Activated CD4-positive, alpha-beta T cell treated with anti-CD3 and anti-CD28 coated beads, Interleukin-2, amount 10 ng/mL, durations not matched to agents 24 days and 14 days (primary cell): ENCODE measurements at regions not wholly inside any gene's neighbourhood (a gene's known extent, or its start where the extent isn't known, plus 50 kb on each side); places are given as distances from the start of the nearest gene placed in this dataset.

Source experiments
- DNase-seq: peaks from one replicate; pipeline ENCODE4 v3.0.0; 2022
- H3K27ac Mint-ChIP-seq: one replicate; pipeline ENCODE4 v1.8.0; 2022; ENCODE audit warnings: mild to moderate bottlenecking, mixed read lengths
- H3K27me3 Mint-ChIP-seq: one replicate; pipeline ENCODE4 v1.8.0; 2022; ENCODE audit warnings: mixed read lengths
- H3K36me3 Mint-ChIP-seq: one replicate; pipeline ENCODE4 v1.8.0; 2022; ENCODE audit warnings: low read depth, mild to moderate bottlenecking, mixed read lengths
- H3K4me1 Mint-ChIP-seq: one replicate; pipeline ENCODE4 v1.8.0; 2021; ENCODE audit warnings: mixed read lengths
- H3K4me3 Mint-ChIP-seq: one replicate; pipeline ENCODE4 v1.8.0; 2022; ENCODE audit warnings: mild to moderate bottlenecking, moderate library complexity, mixed read lengths
- H3K9me3 Mint-ChIP-seq: one replicate; pipeline ENCODE4 v1.8.0; 2021; ENCODE audit warnings: mixed read lengths
- intact Hi-C: fragments of 100-400 bp; cut with micrococcal nuclease; formaldehyde crosslinking; loops from one replicate; pipeline ENCODE4 v1.15.1; 2023

DNA sequence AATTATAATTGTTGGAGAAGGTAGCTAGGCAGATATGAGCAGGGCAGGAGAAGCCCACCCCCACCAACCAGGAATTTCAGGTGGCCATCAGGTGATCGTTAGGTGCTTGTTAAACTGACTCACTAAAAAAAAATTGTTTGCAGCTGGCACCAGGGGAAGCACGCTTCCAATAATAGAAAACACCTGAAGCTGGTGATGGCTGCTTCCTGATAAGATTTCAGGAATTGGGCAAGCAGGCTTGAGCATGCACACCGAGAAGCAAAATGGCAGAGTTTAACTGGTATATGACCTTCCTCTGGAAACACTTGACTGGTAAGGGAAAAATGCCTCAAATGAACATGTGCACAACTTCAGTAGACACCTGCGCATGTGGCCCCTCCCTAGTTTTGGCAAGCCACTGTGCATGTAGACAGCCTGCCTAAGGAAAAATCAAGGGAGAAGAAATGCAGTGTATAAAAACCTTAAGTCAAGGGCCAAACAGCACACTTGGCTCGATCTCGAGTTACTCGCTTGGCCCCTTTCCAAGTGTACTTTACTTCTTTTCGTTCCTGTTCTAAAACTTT lies 292.8 kb downstream of the CCDC85A start:
- intact Hi-C loops, result no loop called here
- H3K9me3 Mint-ChIP-seq, result no peaks in the 10 kb centered on the region
- no peaks in the 10 kb centered on the region for H3K36me3 Mint-ChIP-seq
- H3K4me3 Mint-ChIP-seq, result no peak overlapping the region
- H3K4me1 Mint-ChIP-seq, result no peaks in the 10 kb centered on the region
- no peak overlapping the region for H3K27ac Mint-ChIP-seq
- DNase-seq, result no peak
- no peaks in the 10 kb centered on the region for H3K27me3 Mint-ChIP-seq

GRCh38 chr2:56478027-56478426 lies 294.2 kb downstream of the CCDC85A start:
- intact Hi-C loops, result no loop called here
- H3K4me1 Mint-ChIP-seq, result no peaks in the 10 kb centered on the region
- H3K27ac Mint-ChIP-seq, result no peak overlapping the region

GRCh38 chr2:56483081-56483480 lies 299.3 kb downstream of the CCDC85A start:
- H3K9me3 Mint-ChIP-seq, result no peaks in the 10 kb centered on the region
- no peaks in the 10 kb centered on the region for H3K27me3 Mint-ChIP-seq
- H3K4me3 Mint-ChIP-seq, result no peak overlapping the region
- H3K27ac Mint-ChIP-seq, result no peak overlapping the region
- H3K36me3 Mint-ChIP-seq, result no peaks in the 10 kb centered on the region
- no peaks in the 10 kb centered on the region for H3K4me1 Mint-ChIP-seq
- intact Hi-C loops, result no loop called here
- no peak for DNase-seq

More at GRCh38 chr2:56478027-56478426, 294.2 kb downstream of the CCDC85A start:
- DNase-seq, result no peak
- H3K27me3 Mint-ChIP-seq, result no peaks in the 10 kb centered on the region
- H3K9me3 Mint-ChIP-seq, result no peaks in the 10 kb centered on the region
- no peak overlapping the region for H3K4me3 Mint-ChIP-seq
- no peaks in the 10 kb centered on the region for H3K36me3 Mint-ChIP-seq

DNA sequence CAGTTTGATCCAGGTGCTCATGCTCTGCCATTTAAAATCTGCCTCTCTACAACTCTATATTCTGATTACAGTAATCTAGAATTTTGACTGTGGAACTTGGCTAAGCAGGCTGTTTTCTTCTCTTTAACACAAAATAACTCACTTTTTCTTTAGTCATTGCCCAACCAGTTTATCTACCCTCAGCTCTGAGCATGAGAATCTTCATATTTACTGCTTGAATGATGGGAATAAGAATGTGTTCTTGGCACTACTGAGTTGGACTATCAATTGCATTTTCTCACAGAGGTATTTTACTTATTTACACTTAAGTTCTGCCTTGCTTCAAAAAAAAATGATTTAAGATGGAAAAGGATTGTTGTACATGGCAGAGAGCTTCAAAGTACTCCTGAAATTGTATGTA lies 301.1 kb downstream of the CCDC85A start:
- intact Hi-C loops, result no loop called here
- no peak overlapping the region for H3K4me3 Mint-ChIP-seq
- DNase-seq, result no peak
- H3K4me1 Mint-ChIP-seq, result no peaks in the 10 kb centered on the region
- no peaks in the 10 kb centered on the region for H3K27me3 Mint-ChIP-seq
- H3K36me3 Mint-ChIP-seq, result no peaks in the 10 kb centered on the region
- no peak overlapping the region for H3K27ac Mint-ChIP-seq
- H3K9me3 Mint-ChIP-seq, result no peaks in the 10 kb centered on the region

- H3K4me1 Mint-ChIP-seq, result no peaks in the 10 kb centered on the region
Measured at GRCh38 chr2:56500317-56500716, 316.5 kb downstream of the CCDC85A start.

GRCh38 chr2:56502616-56503015 lies 318.8 kb downstream of the CCDC85A start:
- no peak overlapping the region for H3K4me3 Mint-ChIP-seq
- H3K9me3 Mint-ChIP-seq, result no peaks in the 10 kb centered on the region
- no peaks in the 10 kb centered on the region for H3K27me3 Mint-ChIP-seq
- intact Hi-C loops, result no loop called here
- H3K36me3 Mint-ChIP-seq, result no peaks in the 10 kb centered on the region
- H3K4me1 Mint-ChIP-seq, result no peaks in the 10 kb centered on the region
- H3K27ac Mint-ChIP-seq, result no peak overlapping the region
- no peak for DNase-seq

More at GRCh38 chr2:56500317-56500716, 316.5 kb downstream of the CCDC85A start:
- no peak overlapping the region for H3K27ac Mint-ChIP-seq
- H3K36me3 Mint-ChIP-seq, result no peaks in the 10 kb centered on the region
- intact Hi-C loops, result no loop called here
- no peak for DNase-seq
- H3K27me3 Mint-ChIP-seq, result no peaks in the 10 kb centered on the region
- no peaks in the 10 kb centered on the region for H3K9me3 Mint-ChIP-seq
- no peak overlapping the region for H3K4me3 Mint-ChIP-seq

DNA sequence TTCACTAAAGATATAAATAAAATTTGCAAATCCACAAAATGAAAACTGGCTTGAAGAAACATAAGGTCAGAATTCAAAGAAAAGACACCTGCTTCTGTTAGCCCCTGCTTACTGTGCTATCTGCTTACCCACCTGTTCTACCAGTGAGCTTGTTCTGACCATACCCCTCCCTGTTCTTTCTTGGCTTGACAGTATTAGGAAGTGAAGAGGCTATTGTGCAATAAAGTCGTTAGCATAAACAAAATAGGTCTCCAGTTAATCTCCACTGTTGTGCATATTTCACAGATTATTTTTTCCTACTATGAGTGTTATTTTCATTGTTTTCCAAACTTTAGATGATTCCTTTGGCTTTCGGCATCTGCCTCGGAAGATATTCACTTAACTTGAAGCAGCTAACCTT lies 322.1 kb downstream of the CCDC85A start:
- Mint-ChIP-seq H3K4me1 (no peaks in the 10 kb centered on the region), H3K4me3 (no peak overlapping the region), H3K27ac (no peak overlapping the region), H3K9me3 (no peaks in the 10 kb centered on the region), H3K36me3 (no peaks in the 10 kb centered on the region), H3K27me3 (no peaks in the 10 kb centered on the region)
- no peak for DNase-seq
- intact Hi-C loops, result no loop called here

- intact Hi-C loops, result no loop called here
- H3K27ac Mint-ChIP-seq, result no peak overlapping the region
- no peaks in the 10 kb centered on the region for H3K9me3 Mint-ChIP-seq
- H3K36me3 Mint-ChIP-seq, result no peaks in the 10 kb centered on the region
- no peak overlapping the region for H3K4me3 Mint-ChIP-seq
- no peak for DNase-seq
- H3K27me3 Mint-ChIP-seq, result no peaks in the 10 kb centered on the region
- no peaks in the 10 kb centered on the region for H3K4me1 Mint-ChIP-seq
Measured at GRCh38 chr2:56508662-56509061, 324.9 kb downstream of the CCDC85A start.

GRCh38 chr2:56510610-56511009 lies 326.8 kb downstream of the CCDC85A start:
- Mint-ChIP-seq H3K27me3 (no peaks in the 10 kb centered on the region), H3K36me3 (no peaks in the 10 kb centered on the region), H3K4me1 (no peaks in the 10 kb centered on the region), H3K27ac (no peak overlapping the region), H3K9me3 (no peaks in the 10 kb centered on the region), H3K4me3 (no peak overlapping the region)
- DNase-seq, result no peak
- intact Hi-C loops, result no loop called here

DNA sequence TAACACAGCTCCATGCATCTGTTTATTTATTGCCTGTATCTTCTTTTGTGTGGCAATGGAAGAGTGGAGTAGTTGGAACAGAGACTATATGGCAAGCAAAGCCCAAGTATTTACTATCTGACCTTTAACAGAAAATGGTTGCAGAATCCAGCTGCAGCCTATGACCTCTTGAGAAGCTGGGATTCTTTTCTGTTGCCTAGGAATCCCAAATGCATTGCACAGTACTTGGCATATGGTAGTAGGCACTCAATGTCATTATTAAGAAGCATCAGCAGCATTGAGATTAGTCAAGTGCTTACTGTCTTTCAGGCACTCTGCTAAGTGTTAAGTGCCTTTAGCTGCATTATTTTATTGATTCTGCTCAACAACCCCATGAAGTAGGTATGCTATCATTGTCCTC lies 331.6 kb downstream of the CCDC85A start:
- H3K4me3 Mint-ChIP-seq, result no peak overlapping the region
- no peaks in the 10 kb centered on the region for H3K36me3 Mint-ChIP-seq
- no peaks in the 10 kb centered on the region for H3K27me3 Mint-ChIP-seq
- H3K4me1 Mint-ChIP-seq, result no peaks in the 10 kb centered on the region
- H3K9me3 Mint-ChIP-seq, result no peaks in the 10 kb centered on the region
- intact Hi-C loops, result no loop called here
- H3K27ac Mint-ChIP-seq, result no peak overlapping the region
- DNase-seq, result no peak

DNA sequence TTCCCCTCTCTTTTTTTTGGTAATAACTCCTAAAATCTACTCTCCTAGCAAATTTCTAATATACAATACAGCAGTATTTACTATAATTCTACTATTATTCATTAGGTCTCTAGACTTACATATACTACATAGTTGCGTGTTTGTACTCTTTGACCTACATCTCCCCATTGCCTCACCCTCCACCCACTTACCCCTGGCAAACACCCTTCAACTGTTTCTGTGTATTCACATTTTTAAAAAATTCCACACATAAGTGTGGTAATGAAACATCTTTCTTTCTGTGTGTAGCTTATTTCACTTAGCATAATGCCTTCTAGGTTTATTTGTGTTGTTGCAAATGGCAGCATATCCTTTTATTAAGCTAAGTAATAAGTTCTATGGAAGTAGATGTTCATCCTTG lies 336.0 kb downstream of the CCDC85A start:
- Mint-ChIP-seq H3K9me3 (no peaks in the 10 kb centered on the region), H3K27me3 (no peaks in the 10 kb centered on the region), H3K36me3 (no peaks in the 10 kb centered on the region), H3K27ac (no peak overlapping the region), H3K4me1 (no peaks in the 10 kb centered on the region), H3K4me3 (no peak overlapping the region)
- no peak for DNase-seq
- intact Hi-C loops, result no loop called here

- Mint-ChIP-seq H3K9me3 (no peaks in the 10 kb centered on the region), H3K4me3 (no peak overlapping the region)
Measured at GRCh38 chr2:56522605-56523089, 338.9 kb downstream of the CCDC85A start.

GRCh38 chr2:56523816-56524215 lies 340.0 kb downstream of the CCDC85A start:
- Mint-ChIP-seq H3K27me3 (no peaks in the 10 kb centered on the region), H3K27ac (no peak overlapping the region)

More at GRCh38 chr2:56522605-56523089, 338.9 kb downstream of the CCDC85A start:
- intact Hi-C loops, result no loop called here
- no peaks in the 10 kb centered on the region for H3K27me3 Mint-ChIP-seq
- H3K27ac Mint-ChIP-seq, result no peak overlapping the region
- H3K36me3 Mint-ChIP-seq, result no peaks in the 10 kb centered on the region
- no peak for DNase-seq
- H3K4me1 Mint-ChIP-seq, result no peaks in the 10 kb centered on the region

DNA sequence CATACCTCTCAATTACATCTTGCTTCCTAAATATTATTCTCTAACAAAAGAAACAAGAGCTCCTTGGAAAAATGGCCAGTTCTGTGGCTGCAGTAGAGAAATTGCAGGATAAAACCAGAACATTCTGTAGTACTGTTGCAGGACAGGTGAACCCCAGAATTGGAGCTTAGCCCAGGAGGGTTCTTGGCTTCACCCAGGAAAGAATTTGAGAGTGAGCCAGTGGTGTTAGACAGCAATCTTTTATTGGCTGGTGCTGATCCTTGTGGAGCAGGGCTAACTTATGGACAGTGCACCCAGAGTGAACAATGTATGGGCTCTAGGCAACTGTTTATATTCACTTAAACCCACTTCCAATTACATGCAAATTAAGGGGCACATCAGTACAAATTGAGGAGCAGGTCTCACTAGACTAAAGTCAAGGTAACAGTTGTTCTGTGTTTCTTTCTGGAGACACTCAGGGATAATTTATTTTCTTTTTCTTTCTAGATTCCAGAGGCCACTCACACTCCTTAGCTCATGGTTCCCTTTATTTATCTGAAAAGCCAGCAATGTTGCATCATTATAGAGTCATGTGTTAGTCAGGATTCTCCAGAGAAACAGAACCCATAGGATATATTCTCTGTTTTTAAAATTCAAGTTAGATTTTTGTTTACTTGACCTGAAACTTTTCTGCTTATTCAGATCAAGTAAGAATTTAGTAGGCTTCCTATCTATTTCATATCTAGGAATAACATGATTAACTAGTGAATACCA lies 348.1 kb downstream of the CCDC85A start:
- Mint-ChIP-seq H3K4me1 (no peaks in the 10 kb centered on the region), H3K27ac (no peak overlapping the region)

More at GRCh38 chr2:56523816-56524215, 340.0 kb downstream of the CCDC85A start:
- Mint-ChIP-seq H3K36me3 (no peaks in the 10 kb centered on the region), H3K4me1 (no peaks in the 10 kb centered on the region), H3K4me3 (no peak overlapping the region), H3K9me3 (no peaks in the 10 kb centered on the region)
- DNase-seq, result no peak
- intact Hi-C loops, result no loop called here

More for the DNA sequence above, 348.1 kb downstream of the CCDC85A start:
- Mint-ChIP-seq H3K36me3 (no peaks in the 10 kb centered on the region), H3K4me3 (no peak overlapping the region), H3K9me3 (no peaks in the 10 kb centered on the region), H3K27me3 (no peaks in the 10 kb centered on the region)
- DNase-seq, result no peak
- intact Hi-C loops, result no loop called here
